ENCODE measurements at regions not wholly inside any gene's neighbourhood (a gene's known extent, or its start where the extent isn't known, plus 50 kb on each side); places are given as distances from the start of the nearest gene placed in this dataset.
"Not testable (repeated sequence)": the region's sequence is repeated elsewhere in the genome, so short reads cannot be mapped to it uniquely, and the experiment has no call there.

GRCh38 chr3:75894234-75894633 lies 108.9 kb upstream of the ZNF717 start:
- Histone ChIP-seq H3K56ac (ENCODE audit: low read length) (no peak overlapping the region), H3K4me3 (ENCODE audit: low read length) (no peak overlapping the region), H3K9ac (ENCODE audit: low read length) (no peak overlapping the region), H3K36me3 (ENCODE audit: control insufficient read depth, insufficient read depth, low read length) (no peaks in the 10 kb centered on the region), H2AK5ac (ENCODE audit: low read length) (no peak overlapping the region), H3K4me1 (ENCODE audit: control insufficient read depth, low read depth, low read length) (no peaks in the 10 kb centered on the region), H2BK15ac (replicated peaks; ENCODE audit: low read depth) (no peak overlapping the region), H3K4ac (ENCODE audit: low read depth, low read length) (no peak overlapping the region), H3K4me2 (ENCODE audit: low read length) (no peak overlapping the region), H4K8ac (ENCODE audit: low read depth, low read length) (no peak overlapping the region), H2BK120ac (ENCODE audit: low read depth, low read length) (no peak overlapping the region), H2BK5ac (ENCODE audit: low read length) (no peak overlapping the region), H3K23ac (ENCODE audit: low read length) (no peak overlapping the region), H3K27ac (ENCODE audit: low read depth, low read length) (no peak overlapping the region), H4K5ac (ENCODE audit: low read length) (no peak overlapping the region), H3K79me1 (ENCODE audit: low read length) (no peaks in the 10 kb centered on the region), H3K79me2 (ENCODE audit: control insufficient read depth, insufficient read depth, low read length) (no peaks in the 10 kb centered on the region), H3K27me3 (ENCODE audit: insufficient read depth, low read length, poor library complexity) (no peaks in the 10 kb centered on the region), H3K18ac (ENCODE audit: low read length) (no peak overlapping the region)
- no peak for DNase-seq
- WGBS (ENCODE audit: extremely low coverage, insufficient coverage, low lambda C conversion rate), result no CpG with 5 or more reads among the region's 1 CpG

DNA sequence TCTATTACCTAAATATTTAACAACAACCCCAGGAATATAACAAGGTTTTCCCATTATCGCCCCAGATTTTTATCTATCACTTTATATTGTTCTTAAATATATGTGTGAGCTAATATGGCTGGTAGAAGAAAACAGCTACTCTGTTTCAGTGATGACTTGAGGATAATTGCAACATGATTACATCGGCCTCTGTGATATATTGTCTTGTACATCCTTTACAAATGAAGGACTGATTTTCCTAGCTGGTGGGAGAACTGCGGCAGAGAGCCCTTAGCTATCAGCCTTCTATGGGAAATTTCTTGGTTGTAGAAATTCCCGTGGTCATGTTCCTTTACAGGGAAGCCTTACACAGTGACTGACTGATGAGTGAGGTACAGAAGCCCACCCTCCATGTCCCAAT lies 110.9 kb upstream of the ZNF717 start:
- Histone ChIP-seq H3K23ac (ENCODE audit: low read length) (no peak overlapping the region), H4K5ac (ENCODE audit: low read length) (no peak overlapping the region)
- no peak for DNase-seq

DNA sequence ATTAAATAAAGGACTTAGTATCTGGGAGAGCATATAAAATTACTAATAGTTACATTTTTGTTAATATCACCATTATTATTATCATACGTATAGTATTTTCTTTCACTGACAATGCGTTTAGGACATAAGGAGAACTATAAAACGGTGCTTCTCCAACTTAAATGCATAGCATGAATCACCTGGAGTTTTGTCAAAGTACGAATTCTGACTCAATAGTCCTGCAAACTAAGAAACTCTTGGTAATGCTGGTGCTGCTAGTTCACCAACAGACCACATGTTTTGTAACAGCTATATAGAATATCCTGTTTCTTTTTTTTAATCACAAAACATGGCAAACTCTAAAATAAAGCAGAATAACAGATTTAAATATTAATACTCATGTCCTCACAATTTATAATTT lies 116.1 kb upstream of the ZNF717 start:
- H3K36me3 ChIP-seq (ENCODE audit: control insufficient read depth, insufficient read depth, low read length); H3K4me3 ChIP-seq (ENCODE audit: low read length); H4K5ac ChIP-seq (ENCODE audit: low read length); H3K4me1 ChIP-seq (ENCODE audit: control insufficient read depth, low read depth, low read length); H2BK5ac ChIP-seq (ENCODE audit: low read length); H3K4me2 ChIP-seq (ENCODE audit: low read length); DNase-seq; H3K79me2 ChIP-seq (ENCODE audit: control insufficient read depth, insufficient read depth, low read length); H3K4ac ChIP-seq (ENCODE audit: low read depth, low read length); H3K27me3 ChIP-seq (ENCODE audit: insufficient read depth, low read length, poor library complexity); H3K27ac ChIP-seq (ENCODE audit: low read depth, low read length); H3K23ac ChIP-seq (ENCODE audit: low read length); H3K9ac ChIP-seq (ENCODE audit: low read length); H2AK5ac ChIP-seq (ENCODE audit: low read length); H3K79me1 ChIP-seq (ENCODE audit: low read length); H4K8ac ChIP-seq (ENCODE audit: low read depth, low read length); H3K56ac ChIP-seq (ENCODE audit: low read length); H3K18ac ChIP-seq (ENCODE audit: low read length); H2BK120ac ChIP-seq (ENCODE audit: low read depth, low read length); H2BK15ac ChIP-seq (replicated peaks; ENCODE audit: low read depth): not testable (repeated sequence)
- whole genome bisulfite sequencing (ENCODE audit: extremely low coverage, insufficient coverage, low lambda C conversion rate), result no CpG with 5 or more reads among the region's 4 CpGs

More for the DNA sequence above, 110.9 kb upstream of the ZNF717 start:
- no peaks in the 10 kb centered on the region for H3K79me1 ChIP-seq (ENCODE audit: low read length)
- no peak overlapping the region for H3K27ac ChIP-seq (ENCODE audit: low read depth, low read length)
- H3K4me1 ChIP-seq (ENCODE audit: control insufficient read depth, low read depth, low read length), result no peaks in the 10 kb centered on the region
- H3K56ac ChIP-seq (ENCODE audit: low read length), result no peak overlapping the region
- H3K4me3 ChIP-seq (ENCODE audit: low read length), result no peak overlapping the region
- H3K27me3 ChIP-seq (ENCODE audit: insufficient read depth, low read length, poor library complexity), result no peaks in the 10 kb centered on the region
- no peaks in the 10 kb centered on the region for H3K79me2 ChIP-seq (ENCODE audit: control insufficient read depth, insufficient read depth, low read length)
- H2BK15ac ChIP-seq (replicated peaks; ENCODE audit: low read depth), result no peak overlapping the region
- no peak overlapping the region for H2AK5ac ChIP-seq (ENCODE audit: low read length)
- H3K4me2 ChIP-seq (ENCODE audit: low read length), result no peak overlapping the region
- no peaks in the 10 kb centered on the region for H3K36me3 ChIP-seq (ENCODE audit: control insufficient read depth, insufficient read depth, low read length)
- H3K9ac ChIP-seq (ENCODE audit: low read length), result no peak overlapping the region
- no peak overlapping the region for H3K18ac ChIP-seq (ENCODE audit: low read length)
- no peak overlapping the region for H4K8ac ChIP-seq (ENCODE audit: low read depth, low read length)
- H2BK120ac ChIP-seq (ENCODE audit: low read depth, low read length), result no peak overlapping the region
- no peak overlapping the region for H3K4ac ChIP-seq (ENCODE audit: low read depth, low read length)
- no peak overlapping the region for H2BK5ac ChIP-seq (ENCODE audit: low read length)
- WGBS (ENCODE audit: extremely low coverage, insufficient coverage, low lambda C conversion rate), result no CpG with 5 or more reads among the region's 4 CpGs

DNA sequence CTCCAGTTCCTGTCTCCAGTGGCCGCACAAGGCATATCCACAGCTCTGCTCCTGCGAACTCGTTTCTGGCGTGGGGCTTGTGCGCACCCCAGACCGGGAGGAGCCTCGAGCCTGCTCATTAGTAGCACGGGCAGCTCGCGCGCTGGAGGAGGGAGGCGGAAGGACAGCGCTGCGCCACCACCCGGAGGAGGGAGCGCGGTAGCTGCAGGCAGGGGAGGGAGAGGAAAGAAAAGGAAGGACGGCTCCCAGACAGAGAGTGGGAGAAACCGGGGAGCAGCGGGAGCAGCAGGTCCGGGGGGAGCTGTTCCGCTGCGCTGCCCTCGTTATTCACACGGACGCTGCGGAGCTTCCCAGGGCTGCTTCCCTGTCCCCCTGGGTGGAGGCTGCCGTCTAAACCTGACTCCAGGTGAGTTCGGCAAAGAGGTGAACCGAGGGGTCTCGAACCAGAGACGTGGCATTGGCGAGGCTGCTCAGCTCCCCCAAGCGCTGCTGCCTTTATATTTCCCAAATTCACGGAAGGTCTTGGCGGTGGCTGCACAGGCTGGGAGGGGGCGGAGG lies 121.3 kb upstream of the ZNF717 start:
- Histone ChIP-seq H3K4me3 (ENCODE audit: low read length) (peak overlapping the region; percentile 81), H3K56ac (ENCODE audit: low read length) (peak overlapping the region; percentile 95)
- DNase-seq, result peak; percentile 89

GRCh38 chr3:75913800-75914350 lies 128.5 kb upstream of the ZNF717 start:
- Histone ChIP-seq H3K9ac (ENCODE audit: low read length) (no peak overlapping the region), H3K18ac (ENCODE audit: low read length) (no peak overlapping the region), H3K4me1 (ENCODE audit: control insufficient read depth, low read depth, low read length) (no peaks in the 10 kb centered on the region), H3K23ac (ENCODE audit: low read length) (no peak overlapping the region), H3K79me2 (ENCODE audit: control insufficient read depth, insufficient read depth, low read length) (no peaks in the 10 kb centered on the region), H2AK5ac (ENCODE audit: low read length) (no peak overlapping the region), H3K36me3 (ENCODE audit: control insufficient read depth, insufficient read depth, low read length) (no peaks in the 10 kb centered on the region), H2BK120ac (ENCODE audit: low read depth, low read length) (no peak overlapping the region), H2BK15ac (replicated peaks; ENCODE audit: low read depth) (no peak overlapping the region), H4K5ac (ENCODE audit: low read length) (no peak overlapping the region), H4K8ac (ENCODE audit: low read depth, low read length) (no peak overlapping the region), H3K27ac (ENCODE audit: low read depth, low read length) (no peak overlapping the region), H3K4me3 (ENCODE audit: low read length) (no peak overlapping the region), H3K4ac (ENCODE audit: low read depth, low read length) (no peak overlapping the region), H3K4me2 (ENCODE audit: low read length) (no peak overlapping the region), H3K56ac (ENCODE audit: low read length) (no peak overlapping the region), H3K27me3 (ENCODE audit: insufficient read depth, low read length, poor library complexity) (no peaks in the 10 kb centered on the region), H3K79me1 (ENCODE audit: low read length) (no peaks in the 10 kb centered on the region), H2BK5ac (ENCODE audit: low read length) (no peak overlapping the region)
- WGBS (ENCODE audit: extremely low coverage, insufficient coverage, low lambda C conversion rate), result no CpG with 5 or more reads among the region's 2 CpGs
- no peak for DNase-seq

More for the DNA sequence above, 121.3 kb upstream of the ZNF717 start:
- peak overlapping the region; percentile 66 for H3K4me2 ChIP-seq (ENCODE audit: low read length)
- no peak overlapping the region for H2BK120ac ChIP-seq (ENCODE audit: low read depth, low read length)
- H2BK5ac ChIP-seq (ENCODE audit: low read length), result no peak overlapping the region
- H3K27ac ChIP-seq (ENCODE audit: low read depth, low read length), result no peak overlapping the region
- no peaks in the 10 kb centered on the region for H3K79me2 ChIP-seq (ENCODE audit: control insufficient read depth, insufficient read depth, low read length)
- no CpG with 5 or more reads among the region's 37 CpGs for WGBS (ENCODE audit: extremely low coverage, insufficient coverage, low lambda C conversion rate)
- no peak overlapping the region for H2BK15ac ChIP-seq (replicated peaks; ENCODE audit: low read depth)
- H3K4me1 ChIP-seq (ENCODE audit: control insufficient read depth, low read depth, low read length), result no peaks in the 10 kb centered on the region
- H3K23ac ChIP-seq (ENCODE audit: low read length), result no peak overlapping the region
- H3K27me3 ChIP-seq (ENCODE audit: insufficient read depth, low read length, poor library complexity), result no peaks in the 10 kb centered on the region
- no peak overlapping the region for H4K8ac ChIP-seq (ENCODE audit: low read depth, low read length)
- no peaks in the 10 kb centered on the region for H3K79me1 ChIP-seq (ENCODE audit: low read length)
- H3K9ac ChIP-seq (ENCODE audit: low read length), result peak overlapping the region; percentile 86
- H3K18ac ChIP-seq (ENCODE audit: low read length), result no peak overlapping the region
- no peak overlapping the region for H2AK5ac ChIP-seq (ENCODE audit: low read length)
- H4K5ac ChIP-seq (ENCODE audit: low read length), result no peak overlapping the region
- H3K4ac ChIP-seq (ENCODE audit: low read depth, low read length), result no peak overlapping the region
- no peaks in the 10 kb centered on the region for H3K36me3 ChIP-seq (ENCODE audit: control insufficient read depth, insufficient read depth, low read length)

GRCh38 chr3:75914741-75915140 lies 129.4 kb upstream of the ZNF717 start:
- not testable (repeated sequence) for H2BK120ac ChIP-seq (ENCODE audit: low read depth, low read length); H2BK15ac ChIP-seq (replicated peaks; ENCODE audit: low read depth); H3K23ac ChIP-seq (ENCODE audit: low read length); H3K4ac ChIP-seq (ENCODE audit: low read depth, low read length); H3K27me3 ChIP-seq (ENCODE audit: insufficient read depth, low read length, poor library complexity); H2AK5ac ChIP-seq (ENCODE audit: low read length); DNase-seq; H4K5ac ChIP-seq (ENCODE audit: low read length); H3K4me2 ChIP-seq (ENCODE audit: low read length); H3K79me1 ChIP-seq (ENCODE audit: low read length); H3K56ac ChIP-seq (ENCODE audit: low read length); H3K18ac ChIP-seq (ENCODE audit: low read length); H3K4me3 ChIP-seq (ENCODE audit: low read length); H3K9ac ChIP-seq (ENCODE audit: low read length); H3K36me3 ChIP-seq (ENCODE audit: control insufficient read depth, insufficient read depth, low read length); H4K8ac ChIP-seq (ENCODE audit: low read depth, low read length); H2BK5ac ChIP-seq (ENCODE audit: low read length); H3K27ac ChIP-seq (ENCODE audit: low read depth, low read length); H3K4me1 ChIP-seq (ENCODE audit: control insufficient read depth, low read depth, low read length); H3K79me2 ChIP-seq (ENCODE audit: control insufficient read depth, insufficient read depth, low read length)
- WGBS (ENCODE audit: extremely low coverage, insufficient coverage, low lambda C conversion rate), result no CpG with 5 or more reads among the region's 3 CpGs

Measured in mesendoderm (in vitro differentiated cells).